ENCODE measurements at regions not wholly inside any gene's neighbourhood (a gene's known extent, or its start where the extent isn't known, plus 50 kb on each side); places are given as distances from the start of the nearest gene placed in this dataset.

DNA sequence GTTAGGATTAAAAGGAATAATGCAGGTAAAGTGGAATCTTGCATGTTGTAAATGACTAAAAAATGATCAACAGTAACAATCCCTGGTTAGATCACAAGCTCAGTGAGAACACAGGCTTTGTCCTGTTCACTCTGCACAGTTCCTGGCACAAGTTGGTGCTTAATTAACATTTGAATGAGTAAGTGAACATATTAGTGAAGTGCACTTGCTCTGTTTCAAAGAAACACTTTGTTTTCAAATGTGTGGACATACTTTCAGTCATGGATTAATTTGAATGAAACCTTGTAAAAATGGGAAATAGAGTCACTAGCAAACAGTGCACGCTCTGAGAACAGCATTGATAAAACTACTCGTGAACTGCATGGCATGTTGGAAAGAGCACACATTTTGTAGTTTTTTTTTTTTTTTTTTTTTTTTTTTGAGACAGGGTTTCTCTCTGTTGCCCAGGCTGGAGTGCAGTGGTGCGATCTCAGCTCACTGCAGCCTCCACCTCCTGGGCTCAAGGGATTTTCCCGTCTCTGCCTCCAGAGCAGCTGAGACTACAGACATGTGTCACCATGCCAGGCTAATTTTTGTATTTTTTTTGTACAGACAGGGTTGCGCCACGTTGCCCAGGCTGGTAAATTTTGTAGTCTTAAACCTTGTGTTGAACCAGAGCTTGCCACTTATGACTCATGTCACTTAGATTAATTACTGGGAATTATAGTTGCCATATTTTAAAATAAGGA, 159.9 kb downstream of the LURAP1L start:
- no peak for DNase-seq

DNA sequence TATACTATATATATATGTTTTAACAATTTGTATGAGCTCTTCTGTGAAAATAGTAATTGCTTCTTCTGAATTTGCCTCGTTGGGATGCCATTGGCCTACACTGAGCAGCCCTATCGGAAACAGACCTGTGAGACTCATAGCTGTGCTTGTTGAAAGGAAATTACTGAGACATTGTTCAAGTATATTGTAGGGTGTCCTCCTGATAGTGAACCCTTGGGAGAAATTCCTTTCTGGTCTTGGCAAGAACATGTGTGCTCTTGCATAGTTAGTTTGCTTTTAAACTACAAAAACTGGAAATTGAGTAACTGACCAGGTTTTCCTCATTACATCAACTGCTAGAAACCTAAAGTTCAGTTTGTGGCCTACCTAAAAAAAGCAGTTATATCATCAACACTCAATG, 160.9 kb downstream of the LURAP1L start:
- no peak for DNase-seq

DNA sequence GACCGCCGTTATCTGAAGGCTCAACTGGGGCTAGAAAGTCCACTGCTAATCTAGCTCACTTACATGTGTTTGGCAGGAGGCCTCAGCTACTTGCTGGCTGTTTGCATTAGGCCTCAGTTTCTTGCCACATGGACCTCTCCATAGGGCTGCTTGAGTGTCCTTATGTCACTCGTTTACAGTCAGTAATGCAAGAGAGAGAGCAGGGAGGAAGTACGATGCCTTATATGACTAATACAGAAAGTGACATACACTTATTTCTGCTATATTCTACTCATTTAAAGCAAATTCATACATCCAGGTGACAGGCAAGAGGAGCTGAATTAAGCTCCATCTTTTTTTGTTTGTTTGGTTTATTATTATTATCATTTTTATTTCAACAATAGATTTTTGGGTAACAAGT, 179.6 kb downstream of the LURAP1L start:
- DNase-seq = no peak

DNA sequence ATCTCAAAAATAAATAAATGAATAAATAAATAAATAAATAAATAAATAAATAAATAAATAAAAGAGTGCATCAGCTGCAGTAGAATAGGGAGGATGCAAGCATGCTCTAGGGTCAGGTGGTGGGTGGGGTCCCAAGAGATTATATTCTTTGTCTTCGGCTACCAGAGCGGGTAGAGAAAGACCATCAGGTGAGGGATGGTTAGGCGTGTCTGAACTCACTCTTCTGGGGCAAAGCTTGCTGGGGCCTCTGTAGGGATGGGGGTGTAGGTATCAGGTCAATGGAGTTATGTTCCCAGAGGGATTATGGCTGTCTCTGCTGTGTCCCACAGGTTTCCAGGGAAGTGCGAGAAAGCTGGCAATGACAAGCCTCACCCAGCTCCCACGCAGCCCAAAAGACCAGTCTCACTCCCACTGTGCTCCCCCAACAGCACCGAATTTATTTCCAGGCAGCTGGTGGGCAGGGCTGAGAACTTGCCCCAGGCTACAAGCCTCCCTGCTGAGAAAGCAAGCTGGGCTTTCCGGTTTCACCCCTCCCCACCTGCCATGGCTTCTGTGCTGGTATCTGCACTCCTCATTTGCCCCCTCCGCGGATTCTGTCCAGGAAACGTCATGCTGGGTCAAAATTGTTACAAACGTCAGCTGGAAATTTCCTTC, 180.8 kb downstream of the LURAP1L start:
- no peak for DNase-seq

DNA sequence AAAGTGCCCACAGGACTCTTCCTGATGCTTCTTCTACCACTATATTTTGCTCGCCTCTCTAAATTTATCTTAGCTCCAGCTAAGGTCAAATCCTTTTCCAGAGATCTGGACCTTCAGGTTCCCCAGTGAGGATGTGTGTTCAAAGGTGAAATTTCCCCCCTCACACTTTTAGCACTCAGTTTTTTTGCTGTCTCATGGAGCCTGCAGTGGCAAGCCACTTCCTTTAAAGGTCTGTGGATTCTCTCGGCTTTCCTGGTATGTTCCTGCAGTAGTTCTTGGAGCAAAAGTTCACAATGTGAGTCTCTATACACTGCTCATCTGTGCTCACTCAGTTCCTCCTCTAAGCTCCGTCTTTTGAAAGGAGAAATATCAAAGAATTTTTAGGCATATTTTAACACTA, 181.4 kb downstream of the LURAP1L start:
- DNase-seq = no peak

DNA sequence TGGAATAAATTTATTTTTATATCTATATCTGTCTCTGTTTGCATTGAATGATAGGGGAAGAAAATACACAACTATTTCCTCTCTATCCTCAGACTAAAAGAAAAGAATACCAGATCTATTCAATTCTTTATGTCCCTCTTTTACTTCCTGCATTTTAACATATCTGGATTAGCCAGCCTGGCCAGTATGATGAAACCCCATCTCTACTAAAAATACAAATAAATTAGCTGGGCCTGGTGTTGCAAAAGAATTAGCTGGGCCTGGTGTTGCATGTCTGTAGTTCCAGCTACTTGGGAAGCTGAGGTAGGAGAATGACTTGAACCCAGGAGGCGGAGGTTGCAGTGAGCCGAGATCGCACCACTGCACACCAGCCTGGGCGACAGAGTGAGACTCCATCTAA, 182.0 kb downstream of the LURAP1L start:
- no peak for DNase-seq

DNA sequence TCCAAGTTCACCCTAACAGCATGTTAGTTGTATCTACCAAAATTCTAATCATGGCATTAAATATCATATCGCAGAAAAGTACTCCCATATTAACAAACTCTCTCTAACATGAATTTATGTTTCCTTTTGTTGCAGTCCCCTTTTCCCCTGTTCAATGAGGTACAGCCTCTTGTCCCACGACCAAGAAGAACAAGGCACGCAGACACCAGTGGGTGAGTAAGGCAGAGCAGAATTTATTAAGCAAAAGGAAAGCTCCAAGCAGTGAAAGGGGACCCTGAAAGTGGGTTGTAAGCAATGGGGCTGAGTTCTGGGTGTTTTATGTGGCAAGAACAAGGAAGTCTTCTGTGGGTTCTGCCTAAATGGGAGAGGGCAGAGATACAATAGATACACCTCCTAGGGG, 183.5 kb downstream of the LURAP1L start:
- DNase-seq = no peak

DNA sequence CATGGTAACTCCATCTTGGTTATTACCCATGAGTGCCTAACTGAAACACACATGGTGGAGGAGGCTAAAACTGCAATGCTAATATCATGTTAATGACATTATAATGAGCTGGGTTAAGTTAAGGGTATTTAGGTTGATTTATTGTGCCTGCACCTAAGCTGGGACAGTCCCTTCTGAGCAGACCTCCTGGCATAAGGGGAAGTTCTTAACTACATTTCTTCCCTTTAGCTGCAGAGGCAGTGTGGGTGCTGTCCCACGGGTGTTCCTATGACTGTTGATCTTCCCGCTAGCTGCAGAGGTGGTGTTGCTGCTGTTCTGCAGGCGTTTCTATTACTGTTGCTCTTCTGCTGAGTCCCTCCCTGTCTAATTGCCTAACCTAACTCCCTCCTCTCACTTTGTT, 183.9 kb downstream of the LURAP1L start:
- DNase-seq = no peak

DNA sequence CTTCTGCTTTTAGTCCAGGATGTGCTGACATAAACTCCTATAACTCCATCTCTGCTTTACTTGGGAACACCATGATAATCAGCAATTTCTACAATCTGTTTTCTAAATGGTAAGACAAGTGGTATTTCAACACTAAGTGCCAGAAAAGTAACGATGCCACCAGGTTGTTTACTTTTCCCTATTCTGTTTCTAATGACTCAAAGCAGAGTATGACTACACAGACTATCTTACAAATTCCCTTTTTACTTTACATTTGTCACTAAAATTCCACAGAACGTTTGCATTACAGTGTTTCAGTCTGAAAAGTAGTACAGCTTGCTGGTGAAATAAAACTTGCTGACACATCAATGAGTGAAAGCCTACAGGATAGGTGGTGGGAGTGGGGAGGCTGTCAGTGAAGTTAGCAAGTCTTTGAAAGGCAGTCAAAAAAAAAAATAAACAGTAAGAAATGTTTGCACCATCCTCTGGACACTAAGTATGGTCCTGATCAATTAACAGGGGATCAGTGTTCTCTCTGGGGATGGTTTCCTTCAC, 186.5 kb downstream of the LURAP1L start:
- DNase-seq = no peak

DNA sequence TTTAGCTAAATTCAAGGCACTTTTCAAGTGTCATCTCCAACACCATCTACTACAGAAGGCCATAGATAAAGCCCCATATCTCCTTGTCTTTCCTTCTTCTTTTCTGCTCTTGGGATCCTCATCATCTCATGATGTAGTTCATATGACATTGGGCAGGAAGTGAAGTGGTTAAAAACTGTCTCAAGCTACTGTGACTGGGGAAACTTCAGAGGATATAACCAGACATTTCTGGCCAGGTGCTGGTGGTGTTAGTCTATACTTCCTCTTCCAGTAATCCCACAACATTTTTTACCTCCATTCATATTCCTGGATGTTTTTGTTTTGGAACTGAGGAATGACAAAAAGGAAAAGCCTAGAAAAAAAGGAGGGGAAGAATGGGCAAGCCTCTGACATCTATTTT, 188.7 kb downstream of the LURAP1L start:
- no peak for DNase-seq

DNA sequence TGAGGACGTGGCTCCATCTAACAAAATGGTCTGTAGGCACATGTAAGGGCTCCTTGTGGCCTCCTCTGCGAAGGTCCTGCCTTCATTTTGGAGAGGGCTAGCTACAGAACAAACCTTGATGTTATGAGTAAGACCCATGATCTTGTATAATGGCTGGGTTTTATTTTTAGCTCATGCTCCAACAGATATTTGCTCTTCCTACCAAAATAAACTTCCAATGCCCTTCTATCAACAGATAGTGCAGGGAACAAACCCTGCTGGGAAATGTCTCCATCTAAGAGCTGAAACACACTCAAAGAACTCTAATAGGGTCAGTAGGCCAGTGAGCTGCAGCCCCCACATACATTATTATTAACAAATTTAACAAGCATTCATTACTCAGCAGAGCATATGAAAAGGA, 189.5 kb downstream of the LURAP1L start:
- no peak for DNase-seq

DNA sequence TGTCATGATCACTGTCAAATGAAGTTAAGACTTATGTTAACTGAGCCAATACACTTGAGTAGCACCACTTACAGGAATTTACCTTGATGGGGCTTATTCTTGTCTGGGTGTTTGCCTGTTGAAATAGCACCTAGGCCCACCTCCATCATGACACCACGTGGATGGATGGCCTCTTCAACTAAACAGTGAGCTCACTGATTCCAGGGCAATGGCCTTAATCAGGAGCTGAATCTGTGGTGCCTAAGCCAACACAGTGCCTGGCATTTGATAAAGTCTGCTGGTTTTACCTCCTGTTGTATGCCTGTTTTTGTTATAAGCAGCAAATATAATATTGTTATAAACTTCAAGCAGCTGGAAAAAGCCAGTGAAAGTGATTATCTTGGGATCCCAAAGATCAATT, 190.5 kb downstream of the LURAP1L start:
- DNase-seq = no peak

DNA sequence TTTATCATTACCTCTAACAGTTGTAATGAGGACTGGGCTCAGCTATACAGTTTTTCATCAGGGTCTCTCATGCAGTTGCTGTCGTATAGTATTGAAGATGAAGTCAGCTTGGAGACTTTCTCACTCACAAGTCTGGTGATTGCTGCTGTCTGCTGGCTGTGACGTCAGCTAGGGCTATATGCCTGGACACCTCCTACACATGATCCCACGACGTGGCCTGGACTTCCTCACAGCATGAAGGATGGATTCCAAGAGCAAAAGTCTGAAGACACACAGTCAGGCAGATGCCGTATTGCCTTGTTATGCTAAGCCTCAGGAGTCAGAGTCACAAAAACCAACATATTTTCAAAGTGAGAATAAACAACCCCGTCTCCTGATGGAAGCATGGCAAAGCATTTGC, 193.3 kb downstream of the LURAP1L start:
- no peak for DNase-seq

DNA sequence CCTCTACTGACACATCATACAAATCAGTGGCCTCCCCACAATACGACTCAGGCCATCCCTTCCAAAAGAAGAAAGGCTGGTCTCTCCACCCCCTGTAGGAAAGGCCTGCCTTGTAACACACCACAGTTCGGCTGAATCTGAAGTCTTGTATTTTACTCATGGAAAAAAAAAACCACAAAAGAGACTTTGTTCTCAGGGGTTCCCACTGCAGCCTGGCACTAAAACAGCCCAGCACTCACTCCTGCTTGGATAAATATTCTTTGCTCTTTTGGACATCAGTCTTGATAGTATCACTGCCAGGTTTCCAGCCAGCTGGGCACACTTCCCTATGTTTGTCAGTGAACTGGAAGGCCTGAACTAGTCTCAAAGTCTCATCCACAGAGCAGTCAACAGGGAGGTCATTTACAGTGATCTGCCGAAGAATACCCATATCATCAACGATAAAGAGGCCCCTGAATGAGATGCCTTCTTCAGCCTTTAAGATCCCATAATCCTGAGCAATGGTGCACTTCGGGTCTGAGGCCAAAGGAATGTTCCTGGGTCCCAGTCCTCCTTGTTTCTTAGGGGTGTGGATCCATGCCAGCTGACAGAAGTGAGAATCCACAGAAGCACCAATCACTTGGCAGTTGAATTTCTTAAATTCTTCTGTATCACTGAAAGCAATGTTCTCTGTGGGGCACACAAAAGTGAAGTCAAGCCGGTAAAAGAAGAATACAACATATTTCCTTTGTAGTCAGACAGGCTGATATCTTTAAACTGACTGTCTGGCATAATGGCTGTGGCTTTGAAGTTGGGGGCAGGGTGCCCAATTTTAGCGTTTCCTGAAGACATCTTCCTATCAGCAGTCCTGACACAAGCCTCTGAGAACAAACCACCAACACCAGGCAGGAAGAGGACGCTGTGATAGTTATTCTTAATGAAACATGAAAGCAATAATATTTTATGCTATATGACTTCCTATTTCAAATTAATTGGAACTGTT, 198.1 kb downstream of the LURAP1L start:
- DNase-seq = no peak

DNA sequence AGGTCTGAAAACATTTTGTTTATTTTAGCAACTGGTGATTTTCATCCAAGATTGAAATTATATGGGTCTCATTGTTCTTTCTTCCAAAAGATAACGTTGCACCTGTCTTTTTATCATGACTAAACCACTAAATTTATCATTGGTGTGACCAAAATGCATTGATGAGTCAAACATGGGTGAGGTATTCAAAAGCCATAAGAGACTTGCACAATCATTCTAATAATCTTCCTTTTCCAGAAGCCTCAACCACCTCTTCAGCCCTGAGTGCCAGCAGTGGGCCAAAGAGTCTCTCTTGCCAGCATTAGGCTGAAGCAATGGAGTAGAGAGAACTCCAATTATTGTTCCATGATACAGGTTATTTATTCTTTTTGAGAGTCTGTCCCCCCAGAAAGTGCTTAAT, 198.9 kb downstream of the LURAP1L start:
- DNase-seq = no peak

DNA sequence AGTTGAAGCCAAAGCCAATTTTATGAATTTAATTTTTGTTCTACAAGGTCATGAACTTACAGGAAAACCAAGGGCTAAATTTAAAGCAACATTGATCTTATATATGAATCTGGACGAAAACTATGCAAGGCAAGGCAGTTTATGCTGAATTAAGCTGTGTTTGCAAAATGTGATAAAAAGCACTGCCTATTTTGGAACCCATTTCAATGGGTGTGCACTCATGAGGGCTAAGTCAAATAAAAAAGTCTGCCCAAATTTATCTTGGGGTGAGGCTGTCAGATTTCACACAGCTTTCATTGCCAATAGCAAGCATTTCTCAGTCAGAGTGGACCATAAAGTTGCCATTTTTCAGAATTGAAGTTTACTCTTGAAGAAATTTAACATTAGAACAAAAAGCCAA, 199.9 kb downstream of the LURAP1L start:
- DNase-seq = no peak

DNA sequence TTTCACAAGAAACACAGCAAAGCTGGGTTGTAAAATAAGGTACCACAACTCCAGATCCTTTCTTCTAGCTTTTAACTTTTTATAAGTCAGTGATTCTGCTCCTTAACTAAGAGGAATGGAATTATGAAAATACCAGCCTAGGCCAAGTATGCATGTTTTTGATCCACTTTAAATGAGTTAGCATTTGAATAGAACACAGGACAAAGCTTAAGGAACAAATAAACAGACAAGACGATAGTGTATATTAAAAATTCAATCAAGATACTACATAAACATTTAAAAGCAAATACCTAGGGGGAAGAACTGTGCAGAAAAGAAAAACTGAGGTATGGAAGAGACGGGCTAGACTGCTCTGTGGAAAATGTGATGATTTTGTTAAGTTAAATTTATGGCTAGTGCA, 200.7 kb downstream of the LURAP1L start:
- no peak for DNase-seq

DNA sequence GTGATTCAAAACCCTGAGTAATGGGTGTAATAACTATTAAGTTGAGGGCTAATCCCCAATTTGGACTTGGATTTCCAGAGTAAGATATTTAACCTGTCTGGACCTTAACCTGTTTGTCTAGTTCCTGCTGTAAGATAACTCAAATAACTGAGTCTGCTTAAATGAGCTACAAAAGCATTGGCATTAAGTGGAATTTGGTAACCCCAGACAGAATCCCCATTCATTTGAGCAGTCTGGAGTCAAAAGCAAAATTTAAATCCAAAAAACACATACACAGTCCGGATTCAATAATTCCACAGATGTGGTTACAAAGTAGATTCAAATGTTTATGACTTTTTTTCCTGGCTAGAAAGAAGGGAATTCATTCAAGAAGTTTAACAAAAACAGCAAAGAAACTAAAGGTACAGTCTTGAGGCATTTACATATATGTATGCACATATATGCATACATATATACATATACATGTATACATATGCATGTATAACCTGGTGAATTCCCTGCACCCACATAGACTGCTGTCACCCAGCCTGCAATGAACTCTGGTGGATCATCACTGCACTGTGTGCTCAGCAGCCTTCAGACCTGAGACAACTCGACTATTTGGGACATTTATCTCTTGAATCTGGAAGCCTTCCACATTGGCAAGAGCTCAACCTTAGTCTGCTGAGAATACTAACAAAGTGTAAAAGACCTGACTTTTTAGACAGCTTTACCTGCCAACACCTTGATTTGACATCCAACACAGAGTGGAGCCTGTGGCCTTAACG, 205.4 kb downstream of the LURAP1L start:
- no peak for DNase-seq

DNA sequence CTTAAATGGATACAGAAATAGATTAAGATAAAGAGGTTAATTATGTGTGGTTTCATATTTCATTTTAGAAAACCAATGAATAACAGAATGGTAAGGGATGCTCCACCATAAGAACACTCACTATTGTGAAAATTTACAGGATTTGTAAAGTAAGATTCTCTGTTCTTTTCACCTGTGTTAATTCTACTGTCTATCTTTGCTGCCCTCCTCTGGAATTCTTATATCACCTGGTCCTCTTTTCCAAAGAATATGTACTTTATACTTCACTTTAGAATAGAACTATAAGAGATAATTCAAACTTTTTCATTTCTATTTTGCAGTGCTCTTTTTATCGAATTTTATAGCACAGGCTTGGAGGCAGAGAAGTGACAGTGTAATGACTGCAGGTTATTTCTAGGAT, 213.4 kb downstream of the LURAP1L start:
- DNase-seq = no peak

DNA sequence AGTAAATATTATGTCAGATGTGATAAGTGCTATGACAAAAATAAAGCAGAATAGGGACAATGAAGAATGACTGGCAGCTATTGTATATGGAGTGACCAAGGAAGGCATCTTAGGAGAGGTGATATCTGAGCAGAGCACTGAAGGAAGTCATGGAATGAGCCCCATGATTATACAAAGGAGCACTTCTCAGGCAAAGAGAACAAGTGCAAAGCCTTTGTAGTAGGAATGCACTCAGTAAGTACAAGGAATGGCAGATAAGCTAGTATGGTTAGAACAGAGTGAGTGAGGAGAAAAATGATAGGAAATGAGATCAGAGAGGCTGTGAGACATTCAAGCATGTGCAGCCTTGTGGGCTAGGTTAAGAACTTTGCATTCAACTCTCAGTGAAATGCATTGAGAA, 214.8 kb downstream of the LURAP1L start:
- no peak for DNase-seq

DNA sequence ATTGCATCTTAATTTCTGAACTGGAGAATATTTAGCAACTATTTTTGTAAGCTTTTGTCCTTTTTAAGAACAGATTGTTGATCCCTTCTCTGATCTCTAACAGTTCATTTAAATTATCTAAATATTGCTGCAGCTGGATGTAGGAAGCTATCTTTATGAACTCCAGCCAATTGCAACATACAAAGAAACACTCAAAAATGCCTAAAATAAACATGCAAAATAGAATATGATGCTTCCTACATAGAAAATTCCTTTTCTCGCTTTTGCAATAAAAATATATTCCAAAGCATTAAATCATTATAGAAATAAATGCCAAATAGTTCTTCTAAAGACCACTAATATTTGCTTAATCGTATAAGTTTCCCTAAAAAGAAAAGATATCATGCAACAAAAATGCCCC, 218.6 kb downstream of the LURAP1L start:
- no peak for DNase-seq

DNA sequence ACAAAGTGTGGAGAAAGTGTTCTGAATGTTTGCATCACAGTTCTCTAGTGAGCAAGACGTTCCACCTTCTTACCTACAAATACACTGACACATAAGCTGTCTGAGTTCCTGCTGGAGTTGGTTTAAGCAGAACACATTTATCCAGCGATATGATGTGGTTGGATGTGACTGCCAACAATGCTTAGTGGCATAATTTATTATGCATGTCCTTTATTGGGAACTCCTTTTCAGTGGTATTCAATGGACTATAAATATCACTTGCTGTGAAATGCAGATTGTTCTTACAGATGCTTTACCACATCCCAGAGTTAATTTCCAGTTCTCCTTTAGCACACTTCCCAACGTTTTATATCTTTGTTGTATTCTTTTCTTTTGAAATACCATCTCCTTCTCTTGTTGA, 222.2 kb downstream of the LURAP1L start:
- no peak for DNase-seq

Data from eye (tissue), 1 donor.